ENCODE measurements at regions not wholly inside any gene's neighbourhood (a gene's known extent, or its start where the extent isn't known, plus 50 kb on each side); places are given as distances from the start of the nearest gene placed in this dataset.
"Not testable (repeated sequence)": the region's sequence is repeated elsewhere in the genome, so short reads cannot be mapped to it uniquely, and the experiment has no call there.

GRCh38 chr12:131279281-131279921 lies 325.7 kb downstream of the ADGRD1 start:
- Histone ChIP-seq H3K27ac (ENCODE audit: low read depth, low read length) (no peak overlapping the region), H3K4me1 (ENCODE audit: control insufficient read depth, insufficient read depth, low read length) (peaks cover 21% of the 10 kb centered on the region), H3K27me3 (ENCODE audit: control insufficient read depth, insufficient read depth, low read length) (no peaks in the 10 kb centered on the region), H3K4me3 (ENCODE audit: low read depth, low read length) (no peak overlapping the region), H3K36me3 (ENCODE audit: control insufficient read depth, insufficient read depth, low read length) (no peaks in the 10 kb centered on the region), H3K9me3 (ENCODE audit: control insufficient read depth, insufficient read depth, low read length) (no peaks in the 10 kb centered on the region)
- WGBS (ENCODE audit: insufficient coverage), result 80% methylated on average over 10 of the region's 13 CpGs
- DNase-seq (ENCODE audit: low read depth in 4 of 6, low spot score in 6 of 6), result no peak

- Histone ChIP-seq H3K9me3 (ENCODE audit: control insufficient read depth, insufficient read depth, low read length) (no peaks in the 10 kb centered on the region), H3K27ac (ENCODE audit: low read depth, low read length) (no peak overlapping the region), H3K36me3 (ENCODE audit: control insufficient read depth, insufficient read depth, low read length) (no peaks in the 10 kb centered on the region), H3K4me3 (ENCODE audit: low read depth, low read length) (no peak overlapping the region), H3K4me1 (ENCODE audit: control insufficient read depth, insufficient read depth, low read length) (peaks cover 21% of the 10 kb centered on the region), H3K27me3 (ENCODE audit: control insufficient read depth, insufficient read depth, low read length) (no peaks in the 10 kb centered on the region)
- 75% methylated on average over 7 of the region's 9 CpGs for WGBS (ENCODE audit: insufficient coverage)
- no peak for DNase-seq (ENCODE audit: low read depth in 4 of 6, low spot score in 6 of 6)
Measured at GRCh38 chr12:131280426-131280825, 326.7 kb downstream of the ADGRD1 start.

GRCh38 chr12:131281016-131281415 lies 327.3 kb downstream of the ADGRD1 start:
- Histone ChIP-seq H3K4me1 (ENCODE audit: control insufficient read depth, insufficient read depth, low read length) (peaks cover 21% of the 10 kb centered on the region), H3K36me3 (ENCODE audit: control insufficient read depth, insufficient read depth, low read length) (no peaks in the 10 kb centered on the region), H3K9me3 (ENCODE audit: control insufficient read depth, insufficient read depth, low read length) (no peaks in the 10 kb centered on the region), H3K27ac (ENCODE audit: low read depth, low read length) (no peak overlapping the region), H3K4me3 (ENCODE audit: low read depth, low read length) (no peak overlapping the region), H3K27me3 (ENCODE audit: control insufficient read depth, insufficient read depth, low read length) (no peaks in the 10 kb centered on the region)
- 82% methylated on average over 11 of the region's 11 CpGs for WGBS (ENCODE audit: insufficient coverage)
- DNase-seq (ENCODE audit: low read depth in 4 of 6, low spot score in 6 of 6), result no peak

GRCh38 chr12:131282292-131283080 lies 328.8 kb downstream of the ADGRD1 start:
- DNase-seq (ENCODE audit: low read depth in 4 of 6, low spot score in 6 of 6), result no peak
- Histone ChIP-seq H3K4me1 (ENCODE audit: control insufficient read depth, insufficient read depth, low read length) (peaks cover 11% of the 10 kb centered on the region), H3K36me3 (ENCODE audit: control insufficient read depth, insufficient read depth, low read length) (no peaks in the 10 kb centered on the region), H3K27me3 (ENCODE audit: control insufficient read depth, insufficient read depth, low read length) (no peaks in the 10 kb centered on the region), H3K4me3 (ENCODE audit: low read depth, low read length) (no peak overlapping the region), H3K9me3 (ENCODE audit: control insufficient read depth, insufficient read depth, low read length) (no peaks in the 10 kb centered on the region), H3K27ac (ENCODE audit: low read depth, low read length) (no peak overlapping the region)
- 92% methylated on average over 33 of the region's 33 CpGs for WGBS (ENCODE audit: insufficient coverage)

GRCh38 chr12:131283191-131283861 lies 329.6 kb downstream of the ADGRD1 start:
- DNase-seq (ENCODE audit: low read depth in 4 of 6, low spot score in 6 of 6), result no peak
- Histone ChIP-seq H3K27me3 (ENCODE audit: control insufficient read depth, insufficient read depth, low read length) (no peaks in the 10 kb centered on the region), H3K36me3 (ENCODE audit: control insufficient read depth, insufficient read depth, low read length) (no peaks in the 10 kb centered on the region), H3K4me3 (ENCODE audit: low read depth, low read length) (no peak overlapping the region), H3K4me1 (ENCODE audit: control insufficient read depth, insufficient read depth, low read length) (peaks cover 6% of the 10 kb centered on the region), H3K9me3 (ENCODE audit: control insufficient read depth, insufficient read depth, low read length) (no peaks in the 10 kb centered on the region), H3K27ac (ENCODE audit: low read depth, low read length) (no peak overlapping the region)
- WGBS (ENCODE audit: insufficient coverage), result 81% methylated on average over 6 of the region's 11 CpGs

GRCh38 chr12:131283862-131284825 lies 330.4 kb downstream of the ADGRD1 start:
- H3K36me3 ChIP-seq (ENCODE audit: control insufficient read depth, insufficient read depth, low read length); H3K9me3 ChIP-seq (ENCODE audit: control insufficient read depth, insufficient read depth, low read length); H3K4me3 ChIP-seq (ENCODE audit: low read depth, low read length); DNase-seq (ENCODE audit: low read depth in 4 of 6, low spot score in 6 of 6); H3K27me3 ChIP-seq (ENCODE audit: control insufficient read depth, insufficient read depth, low read length); H3K4me1 ChIP-seq (ENCODE audit: control insufficient read depth, insufficient read depth, low read length); H3K27ac ChIP-seq (ENCODE audit: low read depth, low read length): not testable (repeated sequence)
- WGBS (ENCODE audit: insufficient coverage), result 88% methylated on average over 4 of the region's 32 CpGs

GRCh38 chr12:131284954-131285904 lies 331.5 kb downstream of the ADGRD1 start:
- not testable (repeated sequence) for H3K27me3 ChIP-seq (ENCODE audit: control insufficient read depth, insufficient read depth, low read length); DNase-seq (ENCODE audit: low read depth in 4 of 6, low spot score in 6 of 6); H3K4me3 ChIP-seq (ENCODE audit: low read depth, low read length); H3K4me1 ChIP-seq (ENCODE audit: control insufficient read depth, insufficient read depth, low read length); H3K9me3 ChIP-seq (ENCODE audit: control insufficient read depth, insufficient read depth, low read length); H3K36me3 ChIP-seq (ENCODE audit: control insufficient read depth, insufficient read depth, low read length); H3K27ac ChIP-seq (ENCODE audit: low read depth, low read length)
- WGBS (ENCODE audit: insufficient coverage), result 43% methylated on average over 1 of the region's 9 CpGs

- 60% methylated on average over 9 of the region's 19 CpGs for WGBS (ENCODE audit: insufficient coverage)
- H3K36me3 ChIP-seq (ENCODE audit: control insufficient read depth, insufficient read depth, low read length); H3K9me3 ChIP-seq (ENCODE audit: control insufficient read depth, insufficient read depth, low read length); H3K4me3 ChIP-seq (ENCODE audit: low read depth, low read length); DNase-seq (ENCODE audit: low read depth in 4 of 6, low spot score in 6 of 6); H3K4me1 ChIP-seq (ENCODE audit: control insufficient read depth, insufficient read depth, low read length); H3K27me3 ChIP-seq (ENCODE audit: control insufficient read depth, insufficient read depth, low read length); H3K27ac ChIP-seq (ENCODE audit: low read depth, low read length): not testable (repeated sequence)
Measured at GRCh38 chr12:131285905-131286295, 332.2 kb downstream of the ADGRD1 start.
